ENCODE measurements at regions not wholly inside any gene's neighbourhood (a gene's known extent, or its start where the extent isn't known, plus 50 kb on each side); places are given as distances from the start of the nearest gene placed in this dataset.

DNA sequence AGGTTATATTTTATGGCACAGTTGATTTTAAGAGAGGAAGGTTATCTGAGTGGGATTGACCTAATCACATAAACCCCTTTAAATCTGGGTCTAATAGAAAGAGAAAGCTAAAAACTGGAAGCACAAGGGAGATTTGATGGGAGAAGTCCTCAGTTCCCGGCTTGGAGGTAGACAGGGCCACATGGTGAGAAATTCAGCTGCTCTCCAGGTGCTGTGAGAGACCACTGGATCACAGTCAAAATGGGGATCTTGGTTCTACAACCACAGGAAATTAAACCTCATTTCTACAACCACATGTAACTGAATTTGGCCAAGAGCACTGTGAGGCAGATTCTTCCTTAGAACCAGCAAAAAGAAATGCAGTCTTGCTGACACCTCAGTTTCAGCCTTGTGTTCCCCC, 2352.7 kb downstream of the MAT2B start:
- no peaks in the 10 kb centered on the region for H3K4me1 Mint-ChIP-seq
- H3K4me3 Mint-ChIP-seq, result no peak overlapping the region
- no peaks in the 10 kb centered on the region for H3K36me3 Mint-ChIP-seq
- H3K27ac Mint-ChIP-seq, result no peak overlapping the region
- peaks cover 0 to 6% (median 6%) of the 10 kb centered on the region in 3 donors for H3K9me3 Mint-ChIP-seq
- no peaks in the 10 kb centered on the region for H3K27me3 Mint-ChIP-seq

DNA sequence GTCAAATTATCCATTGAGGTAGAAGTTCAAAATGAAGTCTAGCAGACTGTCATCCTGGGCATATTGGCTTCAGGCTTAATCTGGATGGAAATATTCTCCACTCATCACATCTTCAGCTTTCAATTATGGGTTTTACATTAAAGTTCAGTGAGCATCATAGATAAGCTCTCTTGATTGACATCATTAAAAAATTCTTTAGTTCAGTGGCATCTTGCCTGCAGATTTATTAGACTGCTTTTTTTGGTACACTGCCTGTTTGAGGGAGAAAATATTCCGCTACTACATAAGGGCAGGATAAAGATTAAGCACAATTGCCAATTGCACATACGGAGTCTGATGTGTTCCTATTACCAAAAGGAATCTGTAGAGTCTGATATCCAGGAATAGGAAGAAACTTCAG, 2353.8 kb downstream of the MAT2B start:
- H3K9me3 Mint-ChIP-seq, result peaks cover 0 to 13% (median 1%) of the 10 kb centered on the region in 3 donors
- H3K4me1 Mint-ChIP-seq, result no peaks in the 10 kb centered on the region
- no peak overlapping the region for H3K4me3 Mint-ChIP-seq
- no peaks in the 10 kb centered on the region for H3K36me3 Mint-ChIP-seq
- no peak overlapping the region for H3K27ac Mint-ChIP-seq
- H3K27me3 Mint-ChIP-seq, result no peaks in the 10 kb centered on the region

DNA sequence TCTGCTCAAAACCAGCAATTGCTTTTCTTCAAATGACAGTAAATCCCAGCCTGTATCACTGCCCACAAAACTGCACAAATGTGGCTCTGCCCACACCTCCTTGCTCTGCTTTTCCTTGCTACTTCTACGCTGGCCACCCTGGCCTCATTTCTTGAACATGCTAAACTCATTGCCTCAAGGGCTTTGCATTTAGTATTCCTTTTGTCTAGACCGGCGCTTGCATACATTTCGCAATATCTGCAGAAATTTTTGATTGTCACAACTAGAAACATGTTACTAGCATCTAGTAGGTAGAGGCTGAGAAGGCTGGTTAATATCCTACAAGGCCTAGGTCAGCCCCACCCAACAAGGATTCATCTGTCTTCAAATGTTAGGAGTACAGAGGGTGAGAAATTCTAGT, 2357.8 kb downstream of the MAT2B start:
- no peaks in the 10 kb centered on the region for H3K27me3 Mint-ChIP-seq
- H3K9me3 Mint-ChIP-seq, result peaks cover 0 to 7% (median 0%) of the 10 kb centered on the region in 3 donors
- H3K4me3 Mint-ChIP-seq, result no peak overlapping the region
- H3K27ac Mint-ChIP-seq, result no peak overlapping the region
- no peaks in the 10 kb centered on the region for H3K36me3 Mint-ChIP-seq
- H3K4me1 Mint-ChIP-seq, result no peaks in the 10 kb centered on the region

DNA sequence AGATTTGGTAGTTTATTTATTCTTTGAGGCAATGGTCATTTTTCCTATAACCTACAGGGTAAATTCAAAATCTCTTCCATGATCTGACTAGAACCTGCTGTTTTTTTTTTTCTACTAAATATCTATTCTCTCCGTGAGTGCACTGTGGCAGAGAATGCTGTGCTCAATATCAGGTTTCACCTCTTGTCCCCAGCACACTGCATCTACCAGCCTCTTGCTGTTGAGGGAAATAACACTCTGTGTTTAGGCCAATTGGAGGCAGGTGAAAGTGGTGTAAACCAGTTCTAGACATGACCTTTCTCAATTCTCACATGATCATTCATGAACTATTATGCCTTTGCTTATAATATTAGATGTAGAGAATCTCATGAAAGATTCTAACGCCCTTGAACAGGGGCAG, 2365.9 kb downstream of the MAT2B start:
- Mint-ChIP-seq H3K4me1 (no peaks in the 10 kb centered on the region), H3K27ac (no peak overlapping the region), H3K4me3 (no peak overlapping the region), H3K27me3 (no peaks in the 10 kb centered on the region), H3K36me3 (no peaks in the 10 kb centered on the region), H3K9me3 (peaks cover 0 to 10% (median 4%) of the 10 kb centered on the region in 3 donors)

DNA sequence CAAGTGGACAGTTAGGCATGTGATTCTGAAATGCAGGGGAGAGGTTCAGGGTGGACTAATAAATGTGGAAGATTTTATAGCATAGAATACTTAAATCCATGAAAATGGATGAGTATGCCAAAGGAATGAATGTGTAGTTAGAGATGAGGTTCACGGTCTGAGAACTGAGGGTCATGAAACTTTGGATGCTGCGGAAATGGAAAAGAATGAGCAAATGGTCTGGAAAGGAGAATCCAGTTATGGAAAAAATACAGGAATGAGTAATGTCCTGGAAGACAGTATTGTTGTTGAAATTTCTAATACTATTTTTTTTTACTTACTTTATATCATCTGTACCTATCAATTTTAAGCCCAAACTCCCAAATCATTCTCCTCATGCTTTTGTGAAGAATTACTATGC, 2369.4 kb downstream of the MAT2B start:
- Mint-ChIP-seq H3K27ac (no peak overlapping the region), H3K9me3 (peaks cover 2 to 21% (median 5%) of the 10 kb centered on the region in 3 donors), H3K27me3 (no peaks in the 10 kb centered on the region), H3K4me1 (no peaks in the 10 kb centered on the region), H3K36me3 (no peaks in the 10 kb centered on the region), H3K4me3 (no peak overlapping the region)

DNA sequence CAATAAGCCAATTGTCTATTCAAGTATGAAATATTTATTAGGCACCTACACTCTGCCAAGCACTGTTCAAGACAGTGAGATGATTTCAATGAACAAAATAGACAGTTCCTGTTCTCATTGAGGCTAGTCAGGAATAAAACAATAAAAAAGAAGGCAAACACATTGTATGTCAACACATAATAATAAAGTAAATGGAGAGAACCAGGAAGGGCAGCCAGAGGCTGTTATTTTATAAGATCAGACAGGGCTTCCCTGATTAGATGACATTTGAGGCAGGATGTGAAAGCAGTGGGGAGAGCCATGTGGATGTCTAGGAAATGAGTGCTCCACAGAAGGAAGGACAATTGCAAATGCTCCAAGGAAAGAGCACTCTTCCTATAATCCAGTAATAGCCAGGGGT, 2371.1 kb downstream of the MAT2B start:
- H3K9me3 Mint-ChIP-seq, result peaks cover 2 to 17% (median 5%) of the 10 kb centered on the region in 3 donors
- no peak overlapping the region for H3K4me3 Mint-ChIP-seq
- no peaks in the 10 kb centered on the region for H3K36me3 Mint-ChIP-seq
- no peak overlapping the region for H3K27ac Mint-ChIP-seq
- no peaks in the 10 kb centered on the region for H3K4me1 Mint-ChIP-seq
- no peaks in the 10 kb centered on the region for H3K27me3 Mint-ChIP-seq

DNA sequence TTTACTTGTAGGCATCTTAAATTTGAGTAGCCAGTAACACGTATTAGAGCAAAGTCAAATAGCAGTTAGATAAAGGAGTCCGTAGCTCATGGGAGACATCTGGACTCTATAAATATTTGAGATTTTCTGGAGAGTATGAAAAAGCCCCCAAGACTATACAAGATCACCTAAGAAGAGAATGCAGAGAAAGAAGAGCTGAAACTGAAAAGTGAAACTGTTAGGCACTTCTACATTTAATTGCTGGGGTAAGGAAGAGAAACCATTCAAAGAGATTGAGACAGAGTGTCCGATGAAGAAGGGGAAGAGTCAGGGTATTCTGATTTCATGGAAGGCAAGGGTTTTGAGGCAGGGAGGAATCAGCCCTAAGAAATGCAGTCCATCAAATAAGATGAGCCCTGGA, 2372.1 kb downstream of the MAT2B start:
- H3K4me3 Mint-ChIP-seq, result no peak overlapping the region
- no peak overlapping the region for H3K27ac Mint-ChIP-seq
- H3K9me3 Mint-ChIP-seq, result peaks cover 2 to 17% (median 5%) of the 10 kb centered on the region in 3 donors
- H3K36me3 Mint-ChIP-seq, result no peaks in the 10 kb centered on the region
- no peaks in the 10 kb centered on the region for H3K27me3 Mint-ChIP-seq
- H3K4me1 Mint-ChIP-seq, result no peaks in the 10 kb centered on the region

DNA sequence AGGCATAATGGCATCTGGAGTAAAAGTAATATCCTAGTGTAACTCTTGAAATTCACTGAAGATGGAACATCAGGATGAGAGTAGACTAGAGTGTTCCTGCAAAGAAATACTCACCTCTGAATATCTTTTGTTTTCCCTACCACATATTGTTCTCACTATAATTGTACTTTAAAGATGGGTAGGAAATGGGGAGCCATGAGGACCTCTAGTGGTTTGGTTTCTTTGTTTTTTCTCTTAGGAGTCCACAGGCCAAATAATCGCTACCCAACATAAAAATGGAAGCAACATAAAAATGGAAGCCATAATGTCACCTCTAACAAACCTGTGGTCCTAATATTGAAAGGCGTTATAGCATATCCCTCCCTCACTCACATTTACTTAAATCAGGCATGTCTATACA, 2375.8 kb downstream of the MAT2B start:
- Mint-ChIP-seq H3K27ac (no peak overlapping the region), H3K4me3 (no peak overlapping the region), H3K9me3 (peaks cover 1 to 23% (median 3%) of the 10 kb centered on the region in 3 donors), H3K27me3 (no peaks in the 10 kb centered on the region), H3K4me1 (no peaks in the 10 kb centered on the region), H3K36me3 (no peaks in the 10 kb centered on the region)

DNA sequence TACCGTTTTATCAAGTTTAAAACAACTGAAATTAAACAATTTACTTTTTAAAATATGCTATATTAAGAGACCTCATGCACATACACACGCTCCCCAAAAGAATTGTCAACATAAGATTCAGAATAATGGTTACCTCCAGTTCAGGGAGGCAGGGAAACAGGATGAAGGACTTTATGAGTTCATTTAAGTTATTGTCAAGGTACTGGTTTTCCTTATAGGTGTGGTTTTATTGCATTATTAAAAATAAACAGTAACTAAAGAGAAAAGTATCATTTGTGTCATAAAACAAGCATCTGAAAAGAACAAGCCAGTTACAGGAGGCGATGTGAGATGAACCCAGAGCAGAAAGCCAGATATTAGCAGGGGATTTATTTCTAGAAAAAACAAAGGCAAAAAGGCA, 2376.7 kb downstream of the MAT2B start:
- Mint-ChIP-seq H3K36me3 (no peaks in the 10 kb centered on the region), H3K4me3 (no peak overlapping the region), H3K27me3 (no peaks in the 10 kb centered on the region), H3K27ac (no peak overlapping the region), H3K9me3 (peaks cover 1 to 19% (median 2%) of the 10 kb centered on the region in 3 donors), H3K4me1 (no peaks in the 10 kb centered on the region)

DNA sequence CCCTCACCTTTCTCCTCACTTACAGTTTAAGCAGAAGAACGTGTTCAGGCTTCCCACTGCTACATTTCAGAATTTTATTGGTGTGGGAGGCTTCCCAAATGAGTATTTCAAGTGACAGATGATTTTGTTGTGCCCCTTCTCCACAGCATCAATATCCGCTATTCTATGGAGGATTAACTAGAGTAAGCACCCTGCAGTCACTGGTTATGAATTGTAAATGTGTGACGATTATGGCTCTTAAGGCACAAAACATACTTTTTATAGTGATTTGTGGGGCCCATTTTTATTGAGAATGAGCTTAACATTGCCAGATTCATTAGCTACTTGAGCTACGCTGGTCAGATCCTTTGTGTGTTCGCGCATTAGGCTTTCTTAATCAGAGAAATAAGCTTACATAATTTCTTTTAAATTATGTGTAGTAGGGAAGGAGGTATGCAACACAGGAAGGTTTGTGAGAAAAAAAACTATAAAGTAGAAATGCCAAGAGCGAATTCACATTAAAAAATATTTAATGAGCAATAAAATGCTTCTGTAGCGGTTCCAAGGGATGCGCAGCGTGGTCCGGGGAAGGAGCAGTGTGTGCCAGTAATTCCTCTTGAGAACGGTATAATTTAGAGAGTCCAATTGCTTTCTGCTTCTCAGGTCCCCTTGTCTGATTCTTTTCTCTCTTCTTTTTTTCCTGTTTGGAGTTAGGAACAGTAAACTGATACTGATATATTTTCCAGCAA, 2380.4 kb downstream of the MAT2B start:
- Mint-ChIP-seq H3K4me3 (no peak overlapping the region), H3K27ac (no peak overlapping the region), H3K36me3 (no peaks in the 10 kb centered on the region), H3K4me1 (no peaks in the 10 kb centered on the region), H3K27me3 (no peaks in the 10 kb centered on the region), H3K9me3 (peaks cover 0 to 34% (median 4%) of the 10 kb centered on the region in 3 donors)

DNA sequence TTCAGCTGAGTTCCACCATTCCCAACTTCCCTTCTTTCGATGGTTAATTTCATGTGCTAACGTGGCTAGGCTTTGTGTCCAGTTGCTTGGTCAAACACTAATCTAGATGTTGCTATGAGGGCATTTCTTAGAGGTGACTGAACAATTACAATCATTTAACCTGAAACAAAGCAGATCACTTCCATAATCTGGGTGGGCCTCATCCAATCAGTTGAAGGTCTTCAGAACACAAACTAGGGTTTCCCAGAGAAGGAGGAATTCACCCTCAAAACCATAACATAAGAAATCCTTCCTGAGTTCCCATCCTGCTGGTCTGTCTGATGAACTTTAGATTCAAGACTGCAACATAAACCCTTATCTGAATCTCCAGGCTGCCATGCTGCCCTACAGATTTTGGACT, 2381.7 kb downstream of the MAT2B start:
- Mint-ChIP-seq H3K27ac (no peak overlapping the region), H3K4me1 (no peaks in the 10 kb centered on the region), H3K9me3 (peaks cover 0 to 36% (median 4%) of the 10 kb centered on the region in 3 donors), H3K27me3 (no peaks in the 10 kb centered on the region), H3K36me3 (no peaks in the 10 kb centered on the region), H3K4me3 (no peak overlapping the region)

DNA sequence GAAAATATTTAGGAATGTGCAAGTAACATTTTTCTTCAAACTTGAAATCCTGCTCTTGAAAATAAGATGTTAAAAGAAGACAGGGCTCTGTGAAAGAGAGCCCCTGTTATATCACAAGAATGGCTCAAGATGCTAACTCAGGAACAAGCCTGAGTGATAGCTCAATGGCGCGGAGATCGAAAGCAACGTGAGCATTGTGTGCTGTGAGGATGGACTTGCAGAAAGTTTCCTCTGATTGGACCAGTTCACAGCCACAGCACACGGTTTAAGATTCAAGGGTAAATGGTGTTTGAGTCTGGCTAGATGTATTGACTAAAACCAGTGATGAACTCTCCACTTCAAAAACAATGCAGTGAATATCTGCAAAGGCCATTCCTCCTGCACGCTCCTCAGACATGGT, 2387.0 kb downstream of the MAT2B start:
- H3K9me3 Mint-ChIP-seq, result peaks cover 2 to 30% (median 6%) of the 10 kb centered on the region in 3 donors
- no peaks in the 10 kb centered on the region for H3K27me3 Mint-ChIP-seq
- no peak overlapping the region for H3K27ac Mint-ChIP-seq
- no peak overlapping the region for H3K4me3 Mint-ChIP-seq
- H3K4me1 Mint-ChIP-seq, result no peaks in the 10 kb centered on the region
- H3K36me3 Mint-ChIP-seq, result no peaks in the 10 kb centered on the region

DNA sequence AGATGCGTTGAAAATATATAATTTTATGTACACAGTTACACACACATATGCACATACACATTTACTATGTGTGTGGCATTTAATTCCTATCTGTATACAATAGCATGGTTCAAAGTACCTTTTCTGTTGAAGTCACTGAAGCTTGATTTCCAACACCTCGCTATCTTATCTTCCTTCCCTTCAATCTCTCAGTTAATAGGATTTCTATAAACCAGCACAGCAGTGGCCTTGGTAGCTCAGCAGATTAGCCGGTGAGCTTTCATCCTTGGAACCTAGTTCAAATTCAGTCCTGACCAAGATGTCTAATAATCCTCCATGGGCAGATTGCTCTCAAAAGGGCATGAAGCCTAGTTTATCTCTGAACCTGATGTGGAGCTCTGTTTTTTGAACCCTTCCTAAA, 2389.5 kb downstream of the MAT2B start:
- H3K9me3 Mint-ChIP-seq, result peaks cover 2 to 20% (median 10%) of the 10 kb centered on the region in 3 donors
- no peaks in the 10 kb centered on the region for H3K27me3 Mint-ChIP-seq
- H3K4me3 Mint-ChIP-seq, result no peak overlapping the region
- no peaks in the 10 kb centered on the region for H3K36me3 Mint-ChIP-seq
- H3K4me1 Mint-ChIP-seq, result no peaks in the 10 kb centered on the region
- H3K27ac Mint-ChIP-seq, result no peak overlapping the region

DNA sequence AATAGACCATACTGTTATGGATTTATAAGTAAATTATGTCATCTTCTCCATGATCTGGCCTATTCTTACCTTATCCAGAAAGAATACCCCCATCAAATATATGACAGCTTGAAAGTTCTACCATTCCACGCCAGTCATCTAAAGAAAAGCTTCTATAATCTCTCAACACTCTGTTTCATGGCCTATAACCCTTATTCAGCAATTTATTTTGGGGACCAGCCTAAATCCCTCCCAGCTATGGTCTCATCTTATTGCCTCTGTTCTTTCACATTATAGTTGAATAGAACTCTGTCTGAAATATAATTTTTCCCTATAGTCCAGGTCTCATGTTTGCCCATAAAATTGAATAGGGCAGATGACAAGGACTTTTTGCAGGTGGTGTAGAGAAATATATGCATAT, 2387.6 kb upstream of the WWC1 start:
- Mint-ChIP-seq H3K27ac (no peak overlapping the region), H3K9me3 (peaks cover 0 to 13% (median 0%) of the 10 kb centered on the region in 3 donors), H3K27me3 (no peaks in the 10 kb centered on the region), H3K4me1 (peaks cover 0 to 1% (median 0%) of the 10 kb centered on the region in 3 donors), H3K4me3 (no peak overlapping the region), H3K36me3 (no peaks in the 10 kb centered on the region)

DNA sequence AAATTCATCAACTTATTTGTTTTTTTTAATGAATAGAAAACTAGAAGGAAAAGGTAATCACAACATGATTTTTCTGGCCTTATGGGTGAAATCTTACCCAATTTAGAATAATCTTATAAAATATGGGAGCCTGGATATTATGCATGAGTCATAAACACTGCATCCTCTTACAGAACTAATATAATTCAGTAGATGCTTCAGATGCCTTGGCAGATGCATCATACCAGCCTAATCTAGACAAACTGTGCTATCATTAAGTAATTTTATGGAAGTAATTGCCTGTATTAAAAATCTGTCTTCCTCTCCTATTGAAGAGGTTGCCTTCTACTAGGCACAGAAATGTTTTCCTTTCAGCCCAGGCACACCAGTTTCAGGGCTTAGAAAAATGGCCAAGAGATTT, 2384.6 kb upstream of the WWC1 start:
- H3K27ac Mint-ChIP-seq, result no peak overlapping the region
- H3K36me3 Mint-ChIP-seq, result no peaks in the 10 kb centered on the region

DNA sequence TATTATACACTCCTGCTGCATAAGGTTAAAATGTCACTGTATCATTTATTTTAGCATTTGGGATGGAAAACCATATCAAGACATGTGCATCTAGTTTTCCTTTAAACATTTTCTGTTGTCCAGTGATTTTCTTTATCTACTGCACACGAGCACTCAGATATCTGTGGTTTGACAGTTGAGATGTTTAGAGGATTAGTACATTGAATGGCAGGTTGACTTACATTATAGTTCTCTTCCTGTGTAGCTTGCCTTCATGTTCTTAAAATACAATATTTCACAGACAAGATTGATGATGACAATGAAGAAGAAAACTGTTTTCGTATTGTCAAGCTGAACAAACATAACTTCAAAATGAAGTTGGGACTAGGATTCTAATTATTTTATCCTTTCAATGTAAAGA, 2378.4 kb upstream of the WWC1 start:
- no peak overlapping the region for H3K27ac Mint-ChIP-seq
- no peak overlapping the region for H3K4me3 Mint-ChIP-seq
- no peaks in the 10 kb centered on the region for H3K4me1 Mint-ChIP-seq
- peaks cover 1 to 9% (median 2%) of the 10 kb centered on the region in 3 donors for H3K9me3 Mint-ChIP-seq
- H3K36me3 Mint-ChIP-seq, result no peaks in the 10 kb centered on the region
- no peaks in the 10 kb centered on the region for H3K27me3 Mint-ChIP-seq

More for the DNA sequence above, 2384.6 kb upstream of the WWC1 start:
- H3K9me3 Mint-ChIP-seq, result peaks cover 0 to 17% (median 1%) of the 10 kb centered on the region in 3 donors
- no peaks in the 10 kb centered on the region for H3K27me3 Mint-ChIP-seq
- peaks cover 0 to 1% (median 0%) of the 10 kb centered on the region in 3 donors for H3K4me1 Mint-ChIP-seq
- no peak overlapping the region for H3K4me3 Mint-ChIP-seq

All from IgD-negative memory B cell (primary cell).